ENCODE measurements at regions not wholly inside any gene's neighbourhood (a gene's known extent, or its start where the extent isn't known, plus 50 kb on each side); places are given as distances from the start of the nearest gene placed in this dataset.

- H3K4me3 ChIP-seq (ENCODE audit: extremely low read depth, insufficient read depth, low read length, poor library complexity, severe bottlenecking) = no peak overlapping the region
- H3K36me3 ChIP-seq (ENCODE audit: control insufficient read depth, insufficient read depth, low read length) = no peaks in the 10 kb centered on the region
- H3K9me3 ChIP-seq (ENCODE audit: control insufficient read depth, low read length) = no peaks in the 10 kb centered on the region
- no peak overlapping the region for H3K27ac ChIP-seq (ENCODE audit: low read depth, low read length, severe bottlenecking)
- H3K4me1 ChIP-seq (ENCODE audit: control insufficient read depth, insufficient read depth, low read length, poor library complexity, severe bottlenecking) = no peaks in the 10 kb centered on the region
- WGBS, 2 experiments (ENCODE audit: insufficient coverage in 2 of 2) = 92% methylated on average over 2 of the region's 5 CpGs
Observed at GRCh38 chr6:54009052-54009654, 102.1 kb upstream of the MLIP start.

- Histone ChIP-seq H3K4me1 (ENCODE audit: control insufficient read depth, insufficient read depth, low read length, poor library complexity, severe bottlenecking) (no peaks in the 10 kb centered on the region), H3K36me3 (ENCODE audit: control insufficient read depth, insufficient read depth, low read length) (no peaks in the 10 kb centered on the region), H3K4me3 (ENCODE audit: extremely low read depth, insufficient read depth, low read length, poor library complexity, severe bottlenecking) (no peak overlapping the region), H3K9me3 (ENCODE audit: control insufficient read depth, low read length) (no peaks in the 10 kb centered on the region), H3K27ac (ENCODE audit: low read depth, low read length, severe bottlenecking) (no peak overlapping the region)
- WGBS, 2 experiments (ENCODE audit: insufficient coverage in 2 of 2) = 78 to 89% methylated on average over 4 to 5 of the region's 7 CpGs
Observed at GRCh38 chr6:54010340-54011276, 100.6 kb upstream of the MLIP start.

GRCh38 chr6:54011277-54011648, 100.0 kb upstream of the MLIP start:
- H3K4me1 ChIP-seq (ENCODE audit: control insufficient read depth, insufficient read depth, low read length, poor library complexity, severe bottlenecking) = no peaks in the 10 kb centered on the region
- WGBS, 2 experiments (ENCODE audit: insufficient coverage in 2 of 2) = 97 to 100% methylated on average over 4 of the region's 5 CpGs
- H3K36me3 ChIP-seq (ENCODE audit: control insufficient read depth, insufficient read depth, low read length) = no peaks in the 10 kb centered on the region
- no peaks in the 10 kb centered on the region for H3K9me3 ChIP-seq (ENCODE audit: control insufficient read depth, low read length)
- no peak overlapping the region for H3K27ac ChIP-seq (ENCODE audit: low read depth, low read length, severe bottlenecking)
- no peak overlapping the region for H3K4me3 ChIP-seq (ENCODE audit: extremely low read depth, insufficient read depth, low read length, poor library complexity, severe bottlenecking)

GRCh38 chr6:54013966-54014365, 97.3 kb upstream of the MLIP start:
- no peaks in the 10 kb centered on the region for H3K36me3 ChIP-seq (ENCODE audit: control insufficient read depth, insufficient read depth, low read length)
- H3K27ac ChIP-seq (ENCODE audit: low read depth, low read length, severe bottlenecking) = no peak overlapping the region
- no peaks in the 10 kb centered on the region for H3K9me3 ChIP-seq (ENCODE audit: control insufficient read depth, low read length)
- no peak overlapping the region for H3K4me3 ChIP-seq (ENCODE audit: extremely low read depth, insufficient read depth, low read length, poor library complexity, severe bottlenecking)
- H3K4me1 ChIP-seq (ENCODE audit: control insufficient read depth, insufficient read depth, low read length, poor library complexity, severe bottlenecking) = no peaks in the 10 kb centered on the region

- 75 to 86% methylated on average over 4 to 5 of the region's 8 CpGs for WGBS, 2 experiments (ENCODE audit: insufficient coverage in 2 of 2)
- H3K9me3 ChIP-seq (ENCODE audit: control insufficient read depth, low read length) = no peaks in the 10 kb centered on the region
- no peak overlapping the region for H3K27ac ChIP-seq (ENCODE audit: low read depth, low read length, severe bottlenecking)
- H3K4me1 ChIP-seq (ENCODE audit: control insufficient read depth, insufficient read depth, low read length, poor library complexity, severe bottlenecking) = no peaks in the 10 kb centered on the region
- H3K4me3 ChIP-seq (ENCODE audit: extremely low read depth, insufficient read depth, low read length, poor library complexity, severe bottlenecking) = no peak overlapping the region
- H3K36me3 ChIP-seq (ENCODE audit: control insufficient read depth, insufficient read depth, low read length) = no peaks in the 10 kb centered on the region
Observed at GRCh38 chr6:54014440-54014839, 96.8 kb upstream of the MLIP start.

GRCh38 chr6:54017877-54018276, 93.4 kb upstream of the MLIP start:
- Histone ChIP-seq H3K4me3 (ENCODE audit: extremely low read depth, insufficient read depth, low read length, poor library complexity, severe bottlenecking) (no peak overlapping the region), H3K9me3 (ENCODE audit: control insufficient read depth, low read length) (no peaks in the 10 kb centered on the region), H3K4me1 (ENCODE audit: control insufficient read depth, insufficient read depth, low read length, poor library complexity, severe bottlenecking) (peaks cover 2% of the 10 kb centered on the region), H3K36me3 (ENCODE audit: control insufficient read depth, insufficient read depth, low read length) (no peaks in the 10 kb centered on the region), H3K27ac (ENCODE audit: low read depth, low read length, severe bottlenecking) (no peak overlapping the region)
- 80% methylated on average over 1 of the region's 2 CpGs; no CpG with 5 or more reads in 1 of the 2 experiments for WGBS, 2 experiments (ENCODE audit: insufficient coverage in 2 of 2)

GRCh38 chr6:54018722-54019121, 92.5 kb upstream of the MLIP start:
- no peak overlapping the region for H3K4me3 ChIP-seq (ENCODE audit: extremely low read depth, insufficient read depth, low read length, poor library complexity, severe bottlenecking)
- H3K27ac ChIP-seq (ENCODE audit: low read depth, low read length, severe bottlenecking) = no peak overlapping the region
- no peaks in the 10 kb centered on the region for H3K36me3 ChIP-seq (ENCODE audit: control insufficient read depth, insufficient read depth, low read length)
- 89 to 100% methylated on average over 4 to 5 of the region's 5 CpGs for WGBS, 2 experiments (ENCODE audit: insufficient coverage in 2 of 2)
- H3K4me1 ChIP-seq (ENCODE audit: control insufficient read depth, insufficient read depth, low read length, poor library complexity, severe bottlenecking) = peaks cover 2% of the 10 kb centered on the region
- no peaks in the 10 kb centered on the region for H3K9me3 ChIP-seq (ENCODE audit: control insufficient read depth, low read length)

- no peak overlapping the region for H3K27ac ChIP-seq (ENCODE audit: low read depth, low read length, severe bottlenecking)
- H3K4me3 ChIP-seq (ENCODE audit: extremely low read depth, insufficient read depth, low read length, poor library complexity, severe bottlenecking) = no peak overlapping the region
- H3K4me1 ChIP-seq (ENCODE audit: control insufficient read depth, insufficient read depth, low read length, poor library complexity, severe bottlenecking) = peaks cover 2% of the 10 kb centered on the region
- H3K9me3 ChIP-seq (ENCODE audit: control insufficient read depth, low read length) = no peaks in the 10 kb centered on the region
- H3K36me3 ChIP-seq (ENCODE audit: control insufficient read depth, insufficient read depth, low read length) = no peaks in the 10 kb centered on the region
Observed at GRCh38 chr6:54019860-54020259, 91.4 kb upstream of the MLIP start.

- no peak overlapping the region for H3K4me3 ChIP-seq (ENCODE audit: extremely low read depth, insufficient read depth, low read length, poor library complexity, severe bottlenecking)
- no peak overlapping the region for H3K27ac ChIP-seq (ENCODE audit: low read depth, low read length, severe bottlenecking)
- WGBS, 2 experiments (ENCODE audit: insufficient coverage in 2 of 2) = 96 to 98% methylated on average over 3 of the region's 3 CpGs
- no peaks in the 10 kb centered on the region for H3K9me3 ChIP-seq (ENCODE audit: control insufficient read depth, low read length)
- peaks cover 2% of the 10 kb centered on the region for H3K4me1 ChIP-seq (ENCODE audit: control insufficient read depth, insufficient read depth, low read length, poor library complexity, severe bottlenecking)
- H3K36me3 ChIP-seq (ENCODE audit: control insufficient read depth, insufficient read depth, low read length) = no peaks in the 10 kb centered on the region
Observed at GRCh38 chr6:54020334-54020733, 90.9 kb upstream of the MLIP start.

GRCh38 chr6:54026652-54027400, 84.4 kb upstream of the MLIP start:
- Histone ChIP-seq H3K9me3 (ENCODE audit: control insufficient read depth, low read length) (no peaks in the 10 kb centered on the region), H3K4me3 (ENCODE audit: extremely low read depth, insufficient read depth, low read length, poor library complexity, severe bottlenecking) (no peak overlapping the region), H3K36me3 (ENCODE audit: control insufficient read depth, insufficient read depth, low read length) (no peaks in the 10 kb centered on the region), H3K27ac (ENCODE audit: low read depth, low read length, severe bottlenecking) (no peak overlapping the region), H3K4me1 (ENCODE audit: control insufficient read depth, insufficient read depth, low read length, poor library complexity, severe bottlenecking) (no peaks in the 10 kb centered on the region)

- Histone ChIP-seq H3K4me3 (ENCODE audit: extremely low read depth, insufficient read depth, low read length, poor library complexity, severe bottlenecking) (no peak overlapping the region), H3K27ac (ENCODE audit: low read depth, low read length, severe bottlenecking) (no peak overlapping the region), H3K36me3 (ENCODE audit: control insufficient read depth, insufficient read depth, low read length) (no peaks in the 10 kb centered on the region), H3K9me3 (ENCODE audit: control insufficient read depth, low read length) (no peaks in the 10 kb centered on the region), H3K4me1 (ENCODE audit: control insufficient read depth, insufficient read depth, low read length, poor library complexity, severe bottlenecking) (no peaks in the 10 kb centered on the region)
- no CpG with 5 or more reads among the region's 3 CpGs for WGBS, 2 experiments (ENCODE audit: insufficient coverage in 2 of 2)
Observed at GRCh38 chr6:54028170-54028569, 83.1 kb upstream of the MLIP start.

Data from mesodermal cell (in vitro differentiated cells).